ENCODE measurements at regions not wholly inside any gene's neighbourhood (a gene's known extent, or its start where the extent isn't known, plus 50 kb on each side); places are given as distances from the start of the nearest gene placed in this dataset.
"Not testable (repeated sequence)": the region's sequence is repeated elsewhere in the genome, so short reads cannot be mapped to it uniquely, and the experiment has no call there.

DNA sequence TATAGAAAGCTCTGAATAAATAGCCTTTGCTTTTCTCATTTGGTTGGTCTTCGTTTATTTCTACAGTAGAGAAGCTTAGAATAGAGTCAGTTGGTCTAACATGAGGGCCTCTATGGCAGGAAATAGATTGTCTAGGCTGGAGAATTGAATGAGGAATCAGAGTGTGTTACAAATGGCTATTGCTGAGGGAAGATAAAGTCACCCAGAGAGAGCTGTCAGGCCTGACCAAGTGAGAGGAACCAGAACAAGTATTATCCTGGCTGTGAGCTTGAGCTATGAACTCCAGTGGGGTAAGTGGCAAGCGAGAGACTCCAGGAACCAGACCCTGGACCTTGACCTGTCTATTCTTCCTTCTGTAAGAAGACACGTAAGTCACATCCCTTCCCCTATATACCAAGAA, 353.1 kb downstream of the CD83 start:
- Histone ChIP-seq H3K4me3 (ENCODE audit: low read depth, low read length) (no peak overlapping the region), H3K4me1 (ENCODE audit: control insufficient read depth, insufficient read depth, low read length) (no peaks in the 10 kb centered on the region), H3K27ac (ENCODE audit: low read depth, low read length) (no peak overlapping the region), H3K9me3 (ENCODE audit: control insufficient read depth, insufficient read depth, low read length) (no peaks in the 10 kb centered on the region), H3K27me3 (ENCODE audit: control insufficient read depth, insufficient read depth, low read length) (no peaks in the 10 kb centered on the region), H3K36me3 (ENCODE audit: control insufficient read depth, insufficient read depth, low read length) (no peaks in the 10 kb centered on the region)
- no peak for DNase-seq (ENCODE audit: low read depth in 4 of 6, low spot score in 6 of 6)
- 25% methylated on average over 1 of the region's 3 CpGs for whole genome bisulfite sequencing (ENCODE audit: insufficient coverage)

DNA sequence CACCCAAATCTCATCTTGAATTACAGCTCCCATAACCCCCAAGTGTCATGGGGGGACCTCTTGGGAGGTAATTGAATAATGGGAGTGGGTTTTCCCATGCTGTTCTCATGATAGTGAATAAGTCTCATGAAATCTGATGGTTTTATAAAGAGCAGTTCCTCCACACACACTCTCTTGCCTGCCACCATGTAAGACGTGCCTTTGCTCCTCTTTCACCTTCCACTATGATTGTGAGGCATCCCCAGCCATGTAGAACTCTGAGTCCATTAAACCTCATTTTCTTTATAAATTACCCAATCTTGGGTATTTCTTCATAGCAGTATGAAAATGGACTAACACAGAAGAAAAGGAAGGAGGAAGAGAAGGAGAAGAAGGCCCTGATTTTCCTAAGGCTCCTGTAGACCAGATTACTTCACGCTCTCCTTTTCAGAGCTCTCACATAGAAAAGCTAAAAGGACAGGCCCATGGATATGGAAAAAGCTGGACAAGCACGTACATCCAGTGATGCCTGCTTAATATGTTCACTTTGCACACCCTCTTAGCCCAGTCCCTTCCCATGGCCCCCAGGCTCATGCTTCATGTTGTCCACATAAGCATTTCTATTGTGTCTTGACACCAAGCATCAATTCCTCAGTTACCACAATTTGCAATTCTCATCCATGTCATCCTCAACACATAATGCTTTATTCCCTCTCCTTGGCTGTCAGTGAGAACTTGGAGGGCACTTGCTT, 354.8 kb downstream of the CD83 start:
- WGBS (ENCODE audit: insufficient coverage), result 96% methylated on average over 2 of the region's 3 CpGs

DNA sequence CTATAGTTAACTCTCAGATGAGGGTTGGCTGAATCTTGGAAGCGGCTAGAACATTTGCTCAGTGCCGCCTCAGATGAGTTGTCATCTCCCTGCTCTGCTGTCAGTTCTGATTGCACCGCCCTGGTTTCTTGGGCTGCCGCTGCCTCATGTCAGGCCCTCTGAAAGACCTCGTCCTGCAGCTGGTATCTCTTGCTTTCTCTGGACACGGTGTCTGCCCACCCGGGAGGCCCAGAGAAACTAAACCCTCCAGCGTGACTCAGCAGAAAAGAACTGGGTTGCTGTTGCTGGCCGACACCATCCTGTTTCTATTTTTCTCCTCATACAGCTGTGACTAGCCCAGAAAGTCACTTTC, 355.4 kb downstream of the CD83 start:
- Histone ChIP-seq H3K27ac (ENCODE audit: low read depth, low read length) (no peak overlapping the region), H3K27me3 (ENCODE audit: control insufficient read depth, insufficient read depth, low read length) (no peaks in the 10 kb centered on the region), H3K4me1 (ENCODE audit: control insufficient read depth, insufficient read depth, low read length) (peaks cover 9% of the 10 kb centered on the region), H3K4me3 (ENCODE audit: low read depth, low read length) (no peak overlapping the region), H3K9me3 (ENCODE audit: control insufficient read depth, insufficient read depth, low read length) (no peaks in the 10 kb centered on the region), H3K36me3 (ENCODE audit: control insufficient read depth, insufficient read depth, low read length) (no peaks in the 10 kb centered on the region)
- DNase-seq (ENCODE audit: low read depth in 4 of 6, low spot score in 6 of 6), result no peak
- WGBS (ENCODE audit: insufficient coverage), result 84% methylated on average over 9 of the region's 9 CpGs

More for the DNA sequence above, 354.8 kb downstream of the CD83 start:
- Histone ChIP-seq H3K4me1 (ENCODE audit: control insufficient read depth, insufficient read depth, low read length) (peaks cover 9% of the 10 kb centered on the region), H3K9me3 (ENCODE audit: control insufficient read depth, insufficient read depth, low read length) (no peaks in the 10 kb centered on the region), H3K27ac (ENCODE audit: low read depth, low read length) (no peak overlapping the region), H3K4me3 (ENCODE audit: low read depth, low read length) (no peak overlapping the region), H3K36me3 (ENCODE audit: control insufficient read depth, insufficient read depth, low read length) (no peaks in the 10 kb centered on the region), H3K27me3 (ENCODE audit: control insufficient read depth, insufficient read depth, low read length) (no peaks in the 10 kb centered on the region)
- no peak for DNase-seq (ENCODE audit: low read depth in 4 of 6, low spot score in 6 of 6)

DNA sequence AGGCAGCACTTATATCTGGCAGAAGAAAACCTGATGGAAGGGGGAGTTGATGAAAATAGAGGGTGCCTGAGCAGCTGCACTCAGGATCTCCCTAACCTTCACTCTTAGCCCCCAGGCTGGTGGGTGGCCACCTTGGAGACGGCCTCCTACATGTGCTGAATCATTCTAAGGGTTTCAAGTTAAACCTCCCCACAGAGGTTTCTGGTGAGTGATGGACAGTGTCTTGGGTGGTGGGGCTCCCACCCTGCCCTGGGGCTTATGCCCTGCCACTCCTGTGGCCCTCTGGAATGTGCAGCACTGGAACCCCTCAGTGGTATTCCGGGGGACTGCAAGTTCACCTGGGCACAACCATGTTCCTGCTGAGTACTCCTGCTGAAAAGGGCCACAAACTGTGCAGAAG, 357.2 kb downstream of the CD83 start:
- no peak for DNase-seq (ENCODE audit: low read depth in 4 of 6, low spot score in 6 of 6)
- Histone ChIP-seq H3K4me3 (ENCODE audit: low read depth, low read length) (no peak overlapping the region), H3K4me1 (ENCODE audit: control insufficient read depth, insufficient read depth, low read length) (peaks cover 9% of the 10 kb centered on the region), H3K9me3 (ENCODE audit: control insufficient read depth, insufficient read depth, low read length) (no peaks in the 10 kb centered on the region), H3K27ac (ENCODE audit: low read depth, low read length) (no peak overlapping the region), H3K36me3 (ENCODE audit: control insufficient read depth, insufficient read depth, low read length) (no peaks in the 10 kb centered on the region), H3K27me3 (ENCODE audit: control insufficient read depth, insufficient read depth, low read length) (no peaks in the 10 kb centered on the region)
- 90% methylated on average over 1 of the region's 2 CpGs for WGBS (ENCODE audit: insufficient coverage)

DNA sequence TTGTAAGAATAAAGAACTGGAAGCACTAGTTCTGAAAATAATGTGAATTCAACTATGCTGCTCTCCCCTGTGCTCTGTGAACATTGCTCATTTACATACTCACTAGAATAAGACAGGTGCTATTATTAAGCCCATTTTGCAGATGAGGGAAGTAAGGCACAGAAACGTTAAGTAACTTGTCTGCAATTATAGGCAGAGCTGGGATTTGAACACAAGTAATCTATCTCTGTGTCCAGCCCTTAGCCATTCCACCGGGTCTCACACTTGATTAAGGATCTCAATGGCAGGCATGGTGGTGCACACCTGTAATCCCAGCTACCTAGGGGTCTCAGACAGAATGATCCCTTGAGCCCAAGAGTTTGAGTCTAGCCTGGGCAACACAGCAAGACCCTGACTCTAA, 357.7 kb downstream of the CD83 start:
- Histone ChIP-seq H3K27me3 (ENCODE audit: control insufficient read depth, insufficient read depth, low read length) (no peaks in the 10 kb centered on the region), H3K9me3 (ENCODE audit: control insufficient read depth, insufficient read depth, low read length) (no peaks in the 10 kb centered on the region), H3K36me3 (ENCODE audit: control insufficient read depth, insufficient read depth, low read length) (no peaks in the 10 kb centered on the region), H3K4me3 (ENCODE audit: low read depth, low read length) (no peak overlapping the region), H3K4me1 (ENCODE audit: control insufficient read depth, insufficient read depth, low read length) (peaks cover 9% of the 10 kb centered on the region), H3K27ac (ENCODE audit: low read depth, low read length) (no peak overlapping the region)
- 44% methylated on average over 2 of the region's 2 CpGs for WGBS (ENCODE audit: insufficient coverage)
- DNase-seq (ENCODE audit: low read depth in 4 of 6, low spot score in 6 of 6), result no peak

DNA sequence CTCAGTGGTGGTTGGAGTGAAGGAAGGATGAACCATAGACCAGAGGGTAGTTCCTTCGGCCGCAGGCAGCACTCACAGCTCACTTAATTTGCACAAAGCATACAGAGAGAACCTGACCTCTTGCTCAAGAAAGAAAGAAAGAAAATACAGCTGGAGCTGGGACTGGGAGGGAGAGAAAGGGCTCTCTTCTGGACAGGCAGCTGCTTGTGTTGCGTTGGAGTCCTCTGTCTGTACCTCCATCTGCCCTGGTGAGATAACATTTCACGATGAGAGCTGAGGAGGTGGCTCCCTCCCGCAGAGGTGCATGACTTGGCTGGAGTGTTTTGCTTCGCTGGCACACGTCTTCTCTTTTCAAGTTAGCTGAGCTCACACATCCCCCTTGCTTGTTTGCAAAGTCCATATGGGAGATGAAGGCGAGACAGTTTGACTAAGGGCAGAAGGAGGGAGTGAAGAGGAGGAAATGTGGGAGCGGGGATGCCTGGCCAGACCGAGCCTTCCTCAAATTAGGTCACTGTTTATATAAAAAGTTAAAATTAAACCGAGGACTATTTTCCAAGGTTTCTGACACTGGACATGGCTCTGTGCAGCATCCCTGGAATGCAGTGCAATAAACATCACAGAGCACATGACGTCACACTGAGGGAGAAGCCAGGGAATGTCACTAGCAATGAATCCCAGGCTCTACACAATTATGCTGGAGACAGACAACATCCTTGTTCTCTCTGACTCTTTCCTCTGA, 359.4 kb downstream of the CD83 start:
- Histone ChIP-seq H3K4me1 (ENCODE audit: control insufficient read depth, insufficient read depth, low read length) (peaks cover 9% of the 10 kb centered on the region), H3K36me3 (ENCODE audit: control insufficient read depth, insufficient read depth, low read length) (no peaks in the 10 kb centered on the region), H3K27ac (ENCODE audit: low read depth, low read length) (peak overlapping the region; percentile 68), H3K4me3 (ENCODE audit: low read depth, low read length) (no peak overlapping the region), H3K27me3 (ENCODE audit: control insufficient read depth, insufficient read depth, low read length) (no peaks in the 10 kb centered on the region), H3K9me3 (ENCODE audit: control insufficient read depth, insufficient read depth, low read length) (no peaks in the 10 kb centered on the region)
- peak in 5 of 6 donors; percentile 39 to 86 (median 54) for DNase-seq (ENCODE audit: low read depth in 4 of 6, low spot score in 6 of 6)
- 25% methylated on average over 7 of the region's 12 CpGs for WGBS (ENCODE audit: insufficient coverage)

DNA sequence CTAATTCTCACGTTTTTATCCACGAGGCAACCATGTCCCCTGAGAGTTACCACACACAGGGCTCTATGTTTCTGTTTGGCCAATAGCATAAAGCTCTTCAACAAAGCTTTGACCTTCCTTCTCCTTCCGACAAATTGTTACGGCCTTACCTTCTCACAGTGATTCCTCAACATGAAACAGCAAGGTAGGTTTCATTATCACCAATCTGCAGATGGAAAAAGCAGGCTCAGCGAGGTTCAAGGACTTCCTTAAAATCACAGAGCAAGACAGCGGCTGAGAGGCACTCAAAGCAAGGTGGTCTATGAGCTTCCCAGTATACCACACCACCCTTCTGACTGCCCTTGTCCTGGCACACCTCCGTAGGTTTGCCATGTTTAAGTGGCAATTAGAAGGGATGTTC, 360.0 kb downstream of the CD83 start:
- Histone ChIP-seq H3K9me3 (ENCODE audit: control insufficient read depth, insufficient read depth, low read length) (no peaks in the 10 kb centered on the region), H3K27me3 (ENCODE audit: control insufficient read depth, insufficient read depth, low read length) (no peaks in the 10 kb centered on the region), H3K27ac (ENCODE audit: low read depth, low read length) (peak overlapping the region; percentile 68), H3K4me1 (ENCODE audit: control insufficient read depth, insufficient read depth, low read length) (peaks cover 9% of the 10 kb centered on the region), H3K4me3 (ENCODE audit: low read depth, low read length) (no peak overlapping the region), H3K36me3 (ENCODE audit: control insufficient read depth, insufficient read depth, low read length) (no peaks in the 10 kb centered on the region)
- WGBS (ENCODE audit: insufficient coverage), result 58% methylated on average over 5 of the region's 7 CpGs
- DNase-seq (ENCODE audit: low read depth in 4 of 6, low spot score in 6 of 6), result no peak

DNA sequence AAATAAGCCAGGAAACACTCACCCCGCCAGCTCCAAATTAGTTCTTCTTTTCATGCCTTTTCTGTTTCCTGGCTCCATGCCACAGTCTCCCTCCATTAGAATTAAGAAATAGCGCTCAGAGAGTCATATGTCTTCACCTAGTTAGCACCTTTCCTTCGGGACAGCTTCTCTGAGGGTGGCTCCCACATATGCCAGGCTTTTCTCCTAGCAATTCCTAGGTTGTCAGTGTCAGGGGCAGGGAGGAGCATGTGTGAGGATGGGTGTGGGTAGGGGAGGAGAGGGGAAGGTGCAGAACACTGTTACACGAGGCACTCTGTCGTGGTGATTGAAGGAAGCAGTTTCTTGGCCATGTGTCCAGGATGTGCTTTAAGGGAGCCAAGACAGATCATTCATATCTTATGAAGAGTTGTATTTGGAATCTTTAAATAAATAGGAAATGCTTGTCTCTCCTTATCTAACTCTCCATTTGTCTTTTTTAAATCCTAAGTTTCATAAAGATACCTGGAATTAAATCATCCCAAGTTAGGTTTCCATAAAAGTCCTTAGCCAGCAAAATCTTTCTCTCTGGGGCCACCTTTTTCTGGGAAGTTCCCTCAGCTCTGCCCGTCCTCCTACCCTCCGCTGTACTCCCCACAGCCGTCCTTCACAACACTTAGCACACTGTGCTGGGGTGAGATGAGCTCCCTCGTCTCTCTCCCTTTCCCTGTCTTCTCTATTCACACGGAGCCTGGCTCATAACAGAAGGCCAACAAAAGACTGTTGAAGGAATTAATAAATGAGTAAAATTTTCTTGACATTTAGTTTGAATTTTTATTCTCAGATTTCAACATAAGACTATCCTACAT, 361.0 kb downstream of the CD83 start:
- Histone ChIP-seq H3K4me1 (ENCODE audit: control insufficient read depth, insufficient read depth, low read length) (peaks cover 9% of the 10 kb centered on the region), H3K27ac (ENCODE audit: low read depth, low read length) (no peak overlapping the region)
- DNase-seq (ENCODE audit: low read depth in 4 of 6, low spot score in 6 of 6), result peak in 2 of 6 donors; percentile 58 to 73

DNA sequence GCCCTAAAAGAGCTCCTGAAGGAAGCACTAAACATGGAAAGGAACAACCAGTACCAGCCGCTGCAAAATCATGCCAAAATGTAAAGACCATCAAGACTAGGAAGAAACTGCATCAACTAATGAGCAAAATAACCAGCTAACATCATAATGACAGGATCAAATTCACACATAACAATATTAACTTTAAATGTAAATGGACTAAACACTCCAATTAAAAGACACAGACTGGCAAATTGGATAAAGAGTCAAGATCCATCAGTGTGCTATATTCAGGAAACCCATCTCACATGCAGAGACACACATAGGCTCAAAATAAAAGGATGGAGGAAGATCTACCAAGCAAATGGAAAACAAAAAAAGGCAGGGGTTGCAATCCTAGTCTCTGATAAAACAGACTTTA, 364.4 kb downstream of the CD83 start:
- H3K27ac ChIP-seq (ENCODE audit: low read depth, low read length); H3K4me1 ChIP-seq (ENCODE audit: control insufficient read depth, insufficient read depth, low read length); H3K27me3 ChIP-seq (ENCODE audit: control insufficient read depth, insufficient read depth, low read length); DNase-seq (ENCODE audit: low read depth in 4 of 6, low spot score in 6 of 6); H3K9me3 ChIP-seq (ENCODE audit: control insufficient read depth, insufficient read depth, low read length); H3K4me3 ChIP-seq (ENCODE audit: low read depth, low read length); H3K36me3 ChIP-seq (ENCODE audit: control insufficient read depth, insufficient read depth, low read length): not testable (repeated sequence)
- WGBS (ENCODE audit: insufficient coverage), result no CpG with 5 or more reads among the region's 1 CpG

More for the DNA sequence above, 361.0 kb downstream of the CD83 start:
- H3K9me3 ChIP-seq (ENCODE audit: control insufficient read depth, insufficient read depth, low read length), result no peaks in the 10 kb centered on the region
- no peaks in the 10 kb centered on the region for H3K27me3 ChIP-seq (ENCODE audit: control insufficient read depth, insufficient read depth, low read length)
- 66% methylated on average over 4 of the region's 10 CpGs for WGBS (ENCODE audit: insufficient coverage)
- H3K36me3 ChIP-seq (ENCODE audit: control insufficient read depth, insufficient read depth, low read length), result no peaks in the 10 kb centered on the region
- H3K4me3 ChIP-seq (ENCODE audit: low read depth, low read length), result no peak overlapping the region
